ENCODE measurements at regions not wholly inside any gene's neighbourhood (a gene's known extent, or its start where the extent isn't known, plus 50 kb on each side); places are given as distances from the start of the nearest gene placed in this dataset.

- no peak overlapping the region for H3K27ac ChIP-seq (ENCODE audit: low read depth, low read length, poor library complexity, severe bottlenecking)
- no peak for DNase-seq (ENCODE audit: low spot score)
- no TSS peak for BruUV-seq (replicated peaks)
- no peak overlapping the region for H2AFZ ChIP-seq (ENCODE audit: low read length)
- no peak for TF ChIP-seq CTCF (conservative IDR thresholded peaks at IDR 0.05; ENCODE audit: low read length)
- TF ChIP-seq EZH2phosphoT487 (IDR thresholded peaks at IDR 0.05; ENCODE audit: borderline replicate concordance, low read depth, low read length) = no peak
- no peaks in the 10 kb centered on the region for H3K9me3 ChIP-seq (ENCODE audit: low read length)
- ChIA-PET POLR2A (no interaction called here), CTCF (ENCODE audit: unreplicated experiment) (no interaction called here)
- no peaks in the 10 kb centered on the region for H3K36me3 ChIP-seq (ENCODE audit: insufficient read depth, low read length)
- no peak overlapping the region for H3K4me3 ChIP-seq (ENCODE audit: low read depth, low read length, poor library complexity, severe bottlenecking)
- no peaks in the 10 kb centered on the region for H3K4me1 ChIP-seq (ENCODE audit: insufficient read depth, low read length, poor library complexity, severe bottlenecking)
- H3K79me2 ChIP-seq (ENCODE audit: insufficient read depth, low read depth, low read length) = no peaks in the 10 kb centered on the region
- H3K4me2 ChIP-seq (ENCODE audit: low read length) = no peak overlapping the region
- intact Hi-C loops (cut with micrococcal nuclease; ENCODE audit: unreplicated experiment) = no loop called here
- H3K9me2 ChIP-seq (ENCODE audit: insufficient read depth, low read length) = no peaks in the 10 kb centered on the region
- H4K20me1 ChIP-seq (ENCODE audit: insufficient read depth, low read length) = no peaks in the 10 kb centered on the region
These were observed 429.3 kb downstream of the PCDH20 start for GRCh38 chr13:60986301-60986700.

- no peak for DNase-seq (ENCODE audit: low spot score)
- intact Hi-C loops (cut with micrococcal nuclease; ENCODE audit: unreplicated experiment) = no loop called here
- Histone ChIP-seq H3K4me2 (ENCODE audit: low read length) (no peak overlapping the region), H3K9me2 (ENCODE audit: insufficient read depth, low read length) (no peaks in the 10 kb centered on the region), H3K27ac (ENCODE audit: low read depth, low read length, poor library complexity, severe bottlenecking) (no peak overlapping the region), H3K79me2 (ENCODE audit: insufficient read depth, low read depth, low read length) (no peaks in the 10 kb centered on the region), H3K4me3 (ENCODE audit: low read depth, low read length, poor library complexity, severe bottlenecking) (no peak overlapping the region), H3K4me1 (ENCODE audit: insufficient read depth, low read length, poor library complexity, severe bottlenecking) (no peaks in the 10 kb centered on the region), H3K36me3 (ENCODE audit: insufficient read depth, low read length) (no peaks in the 10 kb centered on the region), H4K20me1 (ENCODE audit: insufficient read depth, low read length) (no peaks in the 10 kb centered on the region), H3K9me3 (ENCODE audit: low read length) (peaks cover 6% of the 10 kb centered on the region; the same call in 1 of the 2 replicates), H2AFZ (ENCODE audit: low read length) (no peak overlapping the region)
- TF ChIP-seq CTCF (conservative IDR thresholded peaks at IDR 0.05; ENCODE audit: low read length) (no peak), EZH2phosphoT487 (IDR thresholded peaks at IDR 0.05; ENCODE audit: borderline replicate concordance, low read depth, low read length) (no peak)
- BruUV-seq (replicated peaks) = no TSS peak
- ChIA-PET CTCF (ENCODE audit: unreplicated experiment) (no interaction called here), POLR2A (no interaction called here)
These were observed 434.2 kb downstream of the PCDH20 start for GRCh38 chr13:60981407-60981806.

- intact Hi-C loops (cut with micrococcal nuclease; ENCODE audit: unreplicated experiment) = no loop called here
- Histone ChIP-seq H3K9me3 (ENCODE audit: low read length) (peaks cover 11% of the 10 kb centered on the region; the same call in 1 of the 2 replicates), H3K4me1 (ENCODE audit: insufficient read depth, low read length, poor library complexity, severe bottlenecking) (no peaks in the 10 kb centered on the region), H3K36me3 (ENCODE audit: insufficient read depth, low read length) (no peaks in the 10 kb centered on the region), H3K4me2 (ENCODE audit: low read length) (no peak overlapping the region), H2AFZ (ENCODE audit: low read length) (no peak overlapping the region), H3K4me3 (ENCODE audit: low read depth, low read length, poor library complexity, severe bottlenecking) (no peak overlapping the region), H3K27ac (ENCODE audit: low read depth, low read length, poor library complexity, severe bottlenecking) (no peak overlapping the region), H3K79me2 (ENCODE audit: insufficient read depth, low read depth, low read length) (no peaks in the 10 kb centered on the region), H4K20me1 (ENCODE audit: insufficient read depth, low read length) (no peaks in the 10 kb centered on the region), H3K9me2 (ENCODE audit: insufficient read depth, low read length) (no peaks in the 10 kb centered on the region)
- DNase-seq (ENCODE audit: low spot score) = no peak
- CTCF ChIA-PET (ENCODE audit: unreplicated experiment) = no interaction called here
- POLR2A ChIA-PET = interaction anchor here (0.6 kb wide), 1 partner anchor 14 kb away, joined by 3 read pairs; no protein-coding TSS in a partner anchor
- no TSS peak for BruUV-seq (replicated peaks)
- TF ChIP-seq EZH2phosphoT487 (IDR thresholded peaks at IDR 0.05; ENCODE audit: borderline replicate concordance, low read depth, low read length) (no peak), CTCF (conservative IDR thresholded peaks at IDR 0.05; ENCODE audit: low read length) (no peak)
These were observed 439.3 kb downstream of the PCDH20 start for GRCh38 chr13:60976367-60976766.
